Pancreas (tissue), 10 donors: ENCODE measurements at regions not wholly inside any gene's neighbourhood (a gene's known extent, or its start where the extent isn't known, plus 50 kb on each side); places are given as distances from the start of the nearest gene placed in this dataset.

Source experiments
- ATAC-seq, 4 donors: fragments of 200-7000 bp; cut with Tn5 transposase; one replicate each; pipeline versions ENCODE4 v1.8.0 to v1.9.1; 2020; ENCODE audit warnings: mild to moderate bottlenecking in 4 of 4, moderate library complexity in 4 of 4
- DNase-seq, 6 donors: peaks; one replicate each; pipeline ENCODE4 v3.0.0-alpha.2; 2020
- FAIRE-seq: peaks from 2 replicates; lab custom pipeline; 2012; peaks lifted over from hg19 to GRCh38; lab: Jason Lieb, UNC
- H3K27ac ChIP-seq, 4 donors: fragments of 200-600 bp; sonication (generic); 1 replicate in 3 of 4; 2 replicates in 1 of 4; pipeline versions ENCODE4 v1.5.0 to v1.8.0; 2020
- H3K27me3 ChIP-seq, 4 donors: fragments of 200-600 bp; one replicate each; pipeline ENCODE4 v1.8.0; 2021
- H3K36me3 ChIP-seq, 3 donors: fragments of 200-600 bp; sonication (generic) in 1 of 3; one replicate each; pipeline versions ENCODE4 v1.5.0 to v1.8.0; 2020 to 2021
- H3K4me1 ChIP-seq, 3 donors: fragments of 200-600 bp; one replicate each; pipeline ENCODE4 v1.8.0; 2021
- H3K4me3 ChIP-seq, 4 donors: fragments of 200-600 bp; sonication (generic) in 2 of 4; one replicate each; pipeline versions ENCODE4 v1.5.0 to v1.8.0; 2020 to 2021
- H3K9me3 ChIP-seq, 4 donors: fragments of 200-600 bp; one replicate each; pipeline ENCODE4 v1.8.0; 2021
- WGBS, 2 donors: extraction: QIAGEN DNeasy Blood & Tissue Kit; methylation state at CpG; one replicate each; pipeline ENCODE4 v1.1.7; 2013; 5-methylcytosine and 5-hydroxymethylcytosine counted together
- intact Hi-C, 3 donors: fragments of 100-400 bp; cut with DNase I; formaldehyde crosslinking; loops; one replicate each; pipeline versions ENCODE4 v1.11.1 to v1.14.2; 2022
- TF ChIP-seq, protein P1 (sequence below), 4 donors: fragments of 200-600 bp; sonication (generic) in 3 of 4; IDR thresholded peaks; one replicate each; pipeline versions ENCODE4 v1.5.0 to v1.8.0; 2021; ENCODE audit warnings: antibody characterized with exemption in 4 of 4
- donor health status: healthy with polysubstance abuse.
- donor health status: DM: no; HTN: no; CAD: no; lungs with moderate emphysema.
- donor health status: DM: no; HTN: no; CAD: no.
- donor health status: control.
- donor health status: control.
- donor health status: Bipolar disorder and iron deficiency.
- donor health status: DM: yes; HTN: yes; CAD: no.
- donor health status: DM: no; HTN: no; CAD: no.
- donor health status: DM: no; HTN: no; CAD: no.
- donor health status: DM: yes; HTN: yes; CAD: no.

DNA sequence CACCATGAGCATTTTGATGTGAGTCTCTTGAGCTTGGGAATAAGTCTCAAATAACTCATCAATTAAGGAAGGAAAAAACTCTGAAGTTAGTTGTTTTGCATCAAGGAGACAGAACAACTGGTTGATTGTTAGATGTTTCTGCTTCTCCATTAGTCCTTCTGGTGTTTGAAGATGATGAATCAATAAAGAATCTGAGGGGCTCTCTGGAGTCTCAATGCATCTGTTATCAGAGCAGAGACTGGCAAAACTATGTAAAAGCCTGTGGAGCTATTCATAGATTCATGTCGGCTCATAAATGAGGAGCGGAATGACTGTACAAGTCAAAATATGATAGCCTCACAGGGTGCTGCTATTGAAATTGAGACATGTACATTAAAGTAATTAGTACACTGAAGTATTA, 73.3 kb upstream of the ZC3H11B start:
- Histone ChIP-seq H3K9me3 (no peaks in the 10 kb centered on the region), H3K27ac (no peak overlapping the region), H3K36me3 (no peaks in the 10 kb centered on the region), H3K4me1 (no peaks in the 10 kb centered on the region), H3K4me3 (no peak overlapping the region), H3K27me3 (no peaks in the 10 kb centered on the region)
- ATAC-seq = no peak
- TF ChIP-seq, protein P1, sequence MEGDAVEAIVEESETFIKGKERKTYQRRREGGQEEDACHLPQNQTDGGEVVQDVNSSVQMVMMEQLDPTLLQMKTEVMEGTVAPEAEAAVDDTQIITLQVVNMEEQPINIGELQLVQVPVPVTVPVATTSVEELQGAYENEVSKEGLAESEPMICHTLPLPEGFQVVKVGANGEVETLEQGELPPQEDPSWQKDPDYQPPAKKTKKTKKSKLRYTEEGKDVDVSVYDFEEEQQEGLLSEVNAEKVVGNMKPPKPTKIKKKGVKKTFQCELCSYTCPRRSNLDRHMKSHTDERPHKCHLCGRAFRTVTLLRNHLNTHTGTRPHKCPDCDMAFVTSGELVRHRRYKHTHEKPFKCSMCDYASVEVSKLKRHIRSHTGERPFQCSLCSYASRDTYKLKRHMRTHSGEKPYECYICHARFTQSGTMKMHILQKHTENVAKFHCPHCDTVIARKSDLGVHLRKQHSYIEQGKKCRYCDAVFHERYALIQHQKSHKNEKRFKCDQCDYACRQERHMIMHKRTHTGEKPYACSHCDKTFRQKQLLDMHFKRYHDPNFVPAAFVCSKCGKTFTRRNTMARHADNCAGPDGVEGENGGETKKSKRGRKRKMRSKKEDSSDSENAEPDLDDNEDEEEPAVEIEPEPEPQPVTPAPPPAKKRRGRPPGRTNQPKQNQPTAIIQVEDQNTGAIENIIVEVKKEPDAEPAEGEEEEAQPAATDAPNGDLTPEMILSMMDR (IDR thresholded peaks at IDR 0.05) = no peak
- FAIRE-seq = no peak
- 41 to 52% methylated on average over 2 of the region's 2 CpGs for WGBS, 2 donors
- intact Hi-C loops = no loop called here
- no peak for DNase-seq

DNA sequence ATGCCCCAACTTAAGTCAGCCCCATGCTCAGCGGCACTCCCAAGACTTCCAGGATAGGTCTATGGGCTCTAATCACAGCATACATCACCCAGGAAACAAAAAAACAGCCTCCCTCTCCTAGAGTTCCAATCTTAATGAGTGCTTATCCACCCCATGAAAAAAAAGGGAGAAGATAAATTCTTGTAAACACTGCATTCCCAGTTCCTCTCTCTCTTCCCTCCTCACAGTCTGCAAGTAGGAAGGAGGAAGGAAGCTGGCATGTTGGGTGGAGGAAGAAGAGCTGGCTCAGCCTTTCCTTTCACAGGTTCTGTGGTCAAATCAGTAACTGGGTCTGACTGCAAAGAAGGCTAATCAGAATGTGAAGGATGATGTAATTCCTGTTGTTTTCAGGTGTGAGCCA, 69.9 kb upstream of the ZC3H11B start:
- ATAC-seq = no peak
- TF ChIP-seq, protein P1 (IDR thresholded peaks at IDR 0.05) = no peak
- FAIRE-seq = no peak
- no peak for DNase-seq
- Histone ChIP-seq H3K27ac (no peak overlapping the region), H3K9me3 (no peaks in the 10 kb centered on the region), H3K4me3 (no peak overlapping the region), H3K27me3 (no peaks in the 10 kb centered on the region), H3K4me1 (no peaks in the 10 kb centered on the region), H3K36me3 (no peaks in the 10 kb centered on the region)
- intact Hi-C loops = no loop called here
- WGBS, 2 donors = 79 to 96% methylated on average over 1 of the region's 1 CpG

DNA sequence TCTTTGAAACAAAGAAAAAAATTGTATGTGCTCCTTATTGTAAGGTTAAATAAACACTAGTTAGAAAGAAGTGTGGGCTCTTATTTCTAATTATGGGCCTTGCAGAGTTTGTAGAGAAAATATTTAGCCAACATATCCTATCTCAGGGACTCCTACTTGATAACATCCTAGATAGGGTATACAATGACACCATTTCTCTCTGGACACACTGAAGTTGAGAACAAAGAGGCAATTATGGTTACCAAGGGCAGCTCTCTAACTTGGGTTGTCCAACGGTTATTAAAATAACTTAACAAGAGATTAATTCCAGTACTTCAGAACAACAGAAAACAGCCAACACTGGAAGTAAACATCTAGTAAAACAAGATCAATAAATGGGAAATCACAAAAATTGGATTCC, 69.0 kb upstream of the ZC3H11B start:
- no peak for FAIRE-seq
- Histone ChIP-seq H3K4me3 (no peak overlapping the region), H3K9me3 (no peaks in the 10 kb centered on the region), H3K27ac (no peak overlapping the region), H3K36me3 (no peaks in the 10 kb centered on the region), H3K4me1 (no peaks in the 10 kb centered on the region), H3K27me3 (no peaks in the 10 kb centered on the region)
- no peak for ATAC-seq
- TF ChIP-seq, protein P1 (IDR thresholded peaks at IDR 0.05) = no peak
- no peak for DNase-seq
- intact Hi-C loops = no loop called here
- WGBS, 2 donors = 39 to 46% methylated on average over 1 of the region's 1 CpG

DNA sequence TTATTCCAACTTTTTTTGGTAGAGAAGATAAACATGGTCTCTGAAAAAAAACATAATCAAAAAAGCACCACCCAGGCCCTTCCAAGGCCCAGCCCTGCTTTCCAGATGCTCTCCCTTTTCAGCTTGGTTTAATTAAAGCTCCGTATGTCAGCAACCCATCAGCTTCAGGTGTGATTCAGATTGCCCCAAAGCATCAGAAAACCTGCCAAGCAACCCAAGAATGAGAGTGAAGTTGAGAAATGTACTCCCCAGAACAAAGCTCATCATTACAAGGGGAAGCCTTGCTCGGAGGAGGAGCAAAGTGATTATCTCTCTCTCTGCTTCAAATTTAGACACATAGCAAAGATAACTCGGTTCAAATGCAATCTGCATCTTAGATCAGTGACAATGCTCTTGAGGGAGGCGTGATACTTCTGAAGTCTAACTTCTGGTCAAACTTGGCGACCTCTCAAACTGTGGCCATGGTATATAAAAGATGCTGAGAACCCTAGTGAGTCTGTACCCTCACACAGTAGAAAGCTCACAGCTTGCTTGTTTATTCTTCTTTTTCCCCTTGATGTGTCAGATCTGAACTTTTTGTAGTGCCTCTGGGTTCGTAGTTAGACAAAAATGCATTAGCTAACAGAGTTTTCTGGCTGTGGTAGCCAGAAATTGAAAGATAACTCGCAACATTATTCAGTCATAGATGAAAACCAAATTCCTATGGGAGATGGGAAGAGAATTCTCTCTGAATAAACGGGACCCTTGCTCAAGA, 63.3 kb upstream of the ZC3H11B start:
- Histone ChIP-seq H3K36me3 (no peaks in the 10 kb centered on the region), H3K9me3 (no peaks in the 10 kb centered on the region), H3K27me3 (no peaks in the 10 kb centered on the region), H3K4me1 (no peaks in the 10 kb centered on the region), H3K27ac (no peak overlapping the region), H3K4me3 (no peak overlapping the region)
- 57 to 65% methylated on average over 8 of the region's 8 CpGs for WGBS, 2 donors
- no peak for ATAC-seq
- TF ChIP-seq, protein P1 (IDR thresholded peaks at IDR 0.05) = no peak
- no peak for FAIRE-seq
- intact Hi-C loops = no loop called here
- DNase-seq = no peak

GRCh38 chr1:219670426-219671149, 57.7 kb upstream of the ZC3H11B start:
- no peak for FAIRE-seq
- Histone ChIP-seq H3K27ac (no peak overlapping the region), H3K4me1 (no peaks in the 10 kb centered on the region), H3K27me3 (no peaks in the 10 kb centered on the region), H3K9me3 (no peaks in the 10 kb centered on the region), H3K4me3 (no peak overlapping the region), H3K36me3 (no peaks in the 10 kb centered on the region)
- ATAC-seq = no peak
- intact Hi-C loops = no loop called here
- TF ChIP-seq, protein P1 (IDR thresholded peaks at IDR 0.05) = no peak
- WGBS, 2 donors = 65 to 68% methylated on average over 7 of the region's 7 CpGs
- no peak for DNase-seq
